Posterior vena cava (tissue), 2 donors: ENCODE measurements at regions not wholly inside any gene's neighbourhood (a gene's known extent, or its start where the extent isn't known, plus 50 kb on each side); places are given as distances from the start of the nearest gene placed in this dataset.
"Not testable (repeated sequence)": the region's sequence is repeated elsewhere in the genome, so short reads cannot be mapped to it uniquely, and the experiment has no call there.

ENCODE experiments used
- DNase-seq: peaks from one replicate; pipeline ENCODE4 v3.0.0-alpha.2; 2020; ENCODE audit warnings: low spot score
- intact Hi-C, 2 donors: fragments of 100-400 bp; cut with DNase I; formaldehyde crosslinking; loops; one replicate each; pipeline versions ENCODE4 v1.14.1 to v1.14.2; 2022 to 2023
- donor health status: DM: yes; HTN: yes; CAD: no.
- donor health status: DM: yes; HTN: yes; CAD: no.

DNA sequence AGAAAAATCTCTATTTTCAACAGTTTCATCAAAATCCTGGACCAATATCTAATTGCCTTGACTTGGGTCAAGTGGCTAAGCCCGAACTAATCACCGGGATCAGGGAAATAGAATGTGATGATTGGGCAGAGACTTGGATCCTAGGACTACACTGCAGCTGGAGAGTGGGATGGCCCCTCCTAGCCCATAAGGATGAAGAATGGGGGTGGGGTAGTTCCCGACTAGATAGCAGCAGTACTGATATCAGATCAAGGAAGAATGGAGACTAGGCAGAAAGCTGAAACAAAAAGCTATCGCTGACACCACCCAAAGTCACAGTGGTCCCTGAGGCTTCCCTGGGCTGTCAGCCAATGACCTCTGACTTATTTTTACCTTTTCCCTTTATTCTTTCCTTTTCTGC is 160.4 kb upstream of the PHYHIPL start:
- intact Hi-C loops, result no loop called here
- no peak for DNase-seq

DNA sequence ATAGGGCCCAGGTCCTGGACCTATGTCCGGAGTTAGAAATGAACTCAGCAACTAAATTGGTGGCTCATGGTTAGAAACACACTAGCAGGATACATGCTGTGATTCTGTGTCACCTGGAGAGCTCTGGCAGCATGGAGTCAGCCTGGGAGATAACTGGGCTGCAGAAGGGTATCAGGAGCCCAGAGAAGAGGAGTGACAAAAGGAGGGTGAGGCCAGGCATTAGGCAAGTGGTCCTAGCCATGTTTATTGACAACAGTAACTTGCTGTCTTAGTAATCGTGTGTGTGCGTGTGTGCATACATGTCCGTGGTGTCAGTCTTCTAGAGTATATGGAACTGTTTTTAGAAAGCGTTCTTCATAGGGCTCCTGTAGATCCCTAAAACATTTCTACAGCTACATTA is 157.5 kb upstream of the PHYHIPL start:
- intact Hi-C loops, result no loop called here

GRCh38 chr10:59019603-59020002 is 156.8 kb upstream of the PHYHIPL start:
- no peak for DNase-seq

More for the DNA sequence above, 157.5 kb upstream of the PHYHIPL start:
- no peak for DNase-seq

DNA sequence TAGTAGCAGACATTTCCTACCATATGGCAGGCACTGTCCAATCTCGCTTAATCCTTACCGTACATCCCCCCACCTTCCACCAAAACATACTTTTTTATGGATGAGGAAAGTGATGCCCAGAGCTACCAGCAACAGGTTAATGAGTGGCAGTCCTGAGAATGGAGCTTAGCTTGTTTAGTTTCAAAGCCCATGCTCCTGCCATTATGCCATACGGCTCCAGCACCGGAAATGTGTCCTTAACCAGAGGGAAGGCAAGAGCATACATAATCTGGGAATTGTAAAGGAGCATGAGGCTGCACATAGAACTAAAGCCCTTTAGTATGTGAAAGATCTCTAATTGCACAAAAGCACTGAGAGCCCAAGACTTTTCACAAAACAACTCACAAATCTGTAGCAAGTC is 155.9 kb upstream of the PHYHIPL start:
- no peak for DNase-seq
- intact Hi-C loops, result no loop called here

More at GRCh38 chr10:59019603-59020002, 156.8 kb upstream of the PHYHIPL start:
- intact Hi-C loops, result no loop called here

DNA sequence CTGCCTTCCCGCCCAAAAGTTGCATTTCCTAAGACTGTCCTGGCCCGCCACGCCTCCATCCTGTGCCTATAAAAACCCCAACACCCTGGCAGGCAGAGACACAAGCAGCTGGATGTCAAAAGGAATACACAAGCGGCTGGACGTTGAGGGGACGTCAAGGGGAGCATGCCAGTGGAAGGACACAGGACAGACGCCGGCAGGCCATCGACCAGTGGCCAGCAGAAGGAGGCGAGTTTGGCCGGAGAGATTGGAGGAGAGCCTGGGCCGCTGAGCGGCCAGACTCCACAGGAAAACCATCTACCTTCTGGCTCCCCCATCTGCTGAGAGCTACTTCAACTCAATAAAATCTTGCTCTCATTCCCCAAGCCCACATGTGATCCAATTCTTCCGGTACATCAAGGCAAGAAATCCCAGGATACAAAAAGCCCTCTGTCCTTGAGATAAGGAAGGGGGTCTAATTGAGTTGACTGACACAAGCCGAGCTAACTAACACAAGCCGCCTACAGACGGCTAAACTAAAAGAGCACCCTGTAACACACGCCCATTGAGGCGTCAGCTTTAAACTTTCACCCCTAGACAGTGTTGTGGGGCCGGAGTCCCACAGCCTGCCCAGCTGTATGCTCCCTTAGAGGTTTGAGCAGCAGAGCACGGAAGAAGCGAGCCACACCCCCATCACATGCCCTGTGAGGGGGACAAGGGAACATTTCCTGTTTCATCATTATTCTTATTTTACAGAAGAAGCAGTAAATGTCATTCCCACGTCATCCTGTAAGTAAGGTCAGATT is 150.3 kb upstream of the PHYHIPL start:
- intact Hi-C loops, result no loop called here
- no peak for DNase-seq

GRCh38 chr10:59027975-59028655 is 148.3 kb upstream of the PHYHIPL start:
- intact Hi-C loops, result no loop called here
- DNase-seq, result no peak

DNA sequence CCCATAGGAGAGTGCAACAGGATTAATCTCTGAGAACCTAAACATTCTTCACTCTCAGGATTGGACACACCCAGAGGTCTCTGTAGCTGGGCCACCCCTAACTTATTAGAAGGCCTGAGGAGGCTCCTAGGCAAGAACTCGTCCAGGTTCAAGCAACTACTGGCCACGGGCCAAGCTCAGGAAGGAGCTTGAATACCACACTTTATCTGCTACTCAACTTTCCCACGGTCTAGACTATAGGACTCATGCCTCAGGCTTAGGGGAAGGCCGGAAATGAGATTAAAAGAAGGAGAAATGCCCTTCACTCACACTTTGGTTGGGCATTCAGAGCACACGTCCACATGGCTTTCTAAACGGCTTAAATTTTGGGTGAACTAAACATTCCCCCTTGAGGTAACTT is 142.8 kb upstream of the PHYHIPL start:
- intact Hi-C loops, result no loop called here
- no peak for DNase-seq

DNA sequence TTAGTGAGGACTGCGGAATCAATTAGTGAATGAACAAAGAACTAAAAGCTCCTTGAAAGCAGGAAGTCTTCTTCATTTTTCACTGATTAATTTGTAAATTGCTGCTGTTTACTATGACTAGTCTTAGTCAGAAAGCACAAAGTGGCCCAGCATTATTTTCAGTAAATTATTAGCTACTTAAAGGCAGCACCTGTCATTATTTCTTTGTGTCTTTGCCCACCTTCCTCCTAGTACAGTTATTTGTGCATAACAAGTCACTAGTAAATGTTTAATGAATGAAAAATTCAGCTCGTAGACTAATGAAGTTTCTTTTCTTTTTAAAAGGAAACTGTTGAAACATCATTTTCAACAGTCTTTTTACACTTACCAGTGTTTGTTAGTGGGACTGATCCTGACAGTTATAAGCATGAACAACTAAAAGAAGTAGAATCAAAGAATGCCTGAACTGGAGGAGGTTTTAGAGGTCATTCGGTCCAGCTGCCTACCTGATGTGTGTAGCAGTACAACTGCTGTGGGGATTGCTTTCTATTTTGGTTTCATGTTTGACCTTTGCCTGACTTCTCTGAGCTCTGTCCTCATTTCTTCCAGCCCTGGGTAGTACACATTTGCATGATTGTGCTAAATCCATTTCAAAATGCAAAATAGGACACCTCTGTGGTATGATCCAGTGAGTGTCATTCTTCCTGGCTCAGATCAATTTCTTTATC is 140.0 kb upstream of the PHYHIPL start:
- intact Hi-C loops, result no loop called here

DNA sequence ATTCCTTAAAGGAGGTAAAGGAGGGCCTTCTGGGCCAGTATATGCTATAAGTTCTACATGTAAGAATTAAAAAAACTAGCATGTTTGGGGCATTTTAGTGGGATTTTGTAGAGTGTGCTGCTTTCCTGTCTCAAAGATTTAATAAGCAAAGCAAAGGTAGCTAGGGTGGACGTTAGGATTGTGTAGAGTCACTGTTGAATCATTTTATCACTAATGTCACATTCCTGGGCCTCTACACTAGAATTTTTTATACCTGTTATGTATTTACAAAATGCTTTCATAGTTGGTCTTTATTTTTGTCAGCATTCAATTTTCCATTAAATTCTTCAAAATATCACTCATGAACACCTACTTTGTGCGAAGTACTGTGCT is 139.4 kb upstream of the PHYHIPL start:
- intact Hi-C loops, result no loop called here
- no peak for DNase-seq

More for the DNA sequence above, 140.0 kb upstream of the PHYHIPL start:
- no peak for DNase-seq

- intact Hi-C loops, result no loop called here
- DNase-seq, result no peak
Observed at GRCh38 chr10:59037506-59037905, 138.9 kb upstream of the PHYHIPL start.

DNA sequence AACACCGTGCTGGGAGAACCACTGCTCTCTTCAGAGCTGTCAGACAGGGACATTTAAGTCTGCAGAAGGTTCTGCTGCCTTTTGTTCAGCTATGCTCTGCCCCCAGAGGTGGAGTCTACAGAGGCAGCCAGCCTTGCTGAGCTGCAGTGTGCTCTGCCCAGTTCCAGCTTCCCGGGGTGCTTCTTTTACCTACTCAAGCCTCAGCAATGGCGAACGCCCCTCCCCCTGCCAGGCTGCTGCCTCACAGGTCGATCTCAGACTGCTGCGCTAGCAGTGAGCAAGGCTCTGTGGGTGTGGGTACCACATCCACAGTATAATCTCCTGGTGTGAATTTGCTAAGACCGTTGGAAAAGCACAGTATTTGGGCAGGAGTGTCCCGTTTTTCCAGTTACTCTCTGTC is 133.1 kb upstream of the PHYHIPL start:
- intact Hi-C loops, DNase-seq: not testable (repeated sequence)

GRCh38 chr10:59047180-59047579 is 129.3 kb upstream of the PHYHIPL start:
- DNase-seq, result no peak
- intact Hi-C loops, result no loop called here

GRCh38 chr10:59047957-59048618 is 128.4 kb upstream of the PHYHIPL start:
- intact Hi-C loops, result no loop called here
- no peak for DNase-seq

DNA sequence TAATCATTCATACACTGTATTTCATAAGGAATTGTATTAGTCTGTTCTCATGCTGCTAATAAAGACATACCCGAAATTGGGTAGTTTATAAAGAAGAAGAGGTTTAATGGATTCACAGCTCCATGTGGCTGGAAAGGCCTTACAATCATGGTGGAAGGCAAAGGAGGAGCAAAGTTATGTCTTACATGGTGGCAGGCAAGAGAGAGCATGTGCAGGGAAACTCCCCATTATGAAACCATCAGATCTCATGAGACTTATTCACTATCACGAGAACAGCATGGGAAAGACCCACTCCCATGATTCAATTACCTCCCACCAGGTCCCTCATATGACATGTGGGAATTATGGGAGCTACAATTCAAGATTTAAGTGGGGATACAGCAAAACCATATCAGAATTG is 122.9 kb upstream of the PHYHIPL start:
- intact Hi-C loops, DNase-seq: not testable (repeated sequence)

DNA sequence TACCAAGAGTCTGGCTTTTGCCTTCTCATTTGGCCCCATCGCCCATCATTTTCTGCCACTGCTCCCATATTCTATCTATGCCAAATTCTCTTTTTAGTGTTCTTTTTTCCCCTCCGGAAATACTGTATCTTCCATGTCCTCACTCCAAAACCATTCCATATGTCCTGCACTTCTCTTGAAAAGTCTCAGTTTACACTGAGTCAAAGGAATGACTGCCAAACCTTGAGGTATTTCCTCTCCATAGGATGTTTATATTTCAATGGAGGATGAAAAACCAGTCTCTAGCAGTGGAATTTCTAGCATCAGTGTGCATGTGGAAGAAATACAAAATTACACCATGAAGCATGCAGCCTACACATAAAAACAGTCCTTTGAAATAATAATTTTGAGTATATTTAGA is 121.4 kb upstream of the PHYHIPL start:
- no peak for DNase-seq
- intact Hi-C loops, result no loop called here

DNA sequence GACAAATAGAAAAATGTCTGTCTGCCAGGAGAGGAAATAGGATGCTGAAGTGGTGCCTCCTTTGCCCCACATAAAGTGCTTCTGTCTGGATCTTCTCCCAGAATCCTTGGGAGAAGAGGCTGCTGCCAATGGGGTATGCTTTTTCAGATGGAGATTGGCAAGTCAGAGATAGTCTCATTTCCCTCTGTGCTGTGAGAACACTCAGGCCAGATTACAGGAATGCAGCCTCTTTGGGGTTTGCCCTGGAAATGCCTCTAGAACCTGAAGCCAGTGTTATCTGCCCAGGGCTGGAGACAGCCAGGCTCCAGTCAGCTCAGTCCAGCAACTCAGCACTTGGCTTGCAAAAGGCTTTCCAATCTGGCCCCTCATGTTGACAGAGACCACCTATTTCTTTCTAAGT is 119.1 kb upstream of the PHYHIPL start:
- intact Hi-C loops, result no loop called here
- no peak for DNase-seq

- intact Hi-C loops, result no loop called here
Observed at GRCh38 chr10:59060852-59061251, 115.6 kb upstream of the PHYHIPL start.

GRCh38 chr10:59063491-59063890 is 113.0 kb upstream of the PHYHIPL start:
- intact Hi-C loops, result no loop called here
- DNase-seq, result no peak

More at GRCh38 chr10:59060852-59061251, 115.6 kb upstream of the PHYHIPL start:
- DNase-seq, result no peak

DNA sequence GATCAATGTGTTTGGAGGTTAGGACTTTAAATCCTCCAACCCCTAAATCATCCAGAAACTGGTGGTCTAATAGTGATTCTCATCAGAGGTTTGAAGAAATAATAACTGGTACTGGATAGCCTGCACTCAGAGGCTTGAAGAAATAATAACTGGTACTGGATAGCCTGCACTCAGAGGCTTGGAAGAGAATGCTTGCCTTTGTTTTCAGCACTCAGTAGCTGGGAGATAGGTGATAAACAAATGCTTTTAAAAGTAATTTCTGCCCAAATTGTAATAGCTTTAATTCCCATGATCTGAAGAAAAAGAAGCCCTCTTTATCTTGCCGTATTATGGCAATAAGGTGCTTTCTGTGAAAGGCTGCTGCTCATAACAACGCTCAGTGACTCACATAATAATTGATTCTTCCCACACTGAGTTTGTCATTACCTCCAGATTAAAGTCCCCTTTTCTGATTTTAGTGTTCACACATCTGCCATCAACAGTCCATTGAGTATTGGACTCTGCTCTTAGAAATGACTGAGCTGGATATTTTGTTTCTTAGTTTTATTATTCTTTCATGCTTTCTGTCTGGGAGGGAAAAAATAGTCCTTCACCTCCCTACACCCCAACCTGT is 112.3 kb upstream of the PHYHIPL start:
- no peak for DNase-seq
- intact Hi-C loops, result no loop called here
